Neural cell (in vitro differentiated cells): ENCODE measurements at regions not wholly inside any gene's neighbourhood (a gene's known extent, or its start where the extent isn't known, plus 50 kb on each side); places are given as distances from the start of the nearest gene placed in this dataset.
"Not testable (repeated sequence)": the region's sequence is repeated elsewhere in the genome, so short reads cannot be mapped to it uniquely, and the experiment has no call there.

ENCODE experiments used
- H2AFZ ChIP-seq: fragments of 200-600, 300-800 bp; sonication (generic), shearing (Covaris generic); 2 replicates; pipeline ENCODE4 v1.6.0; 2014; ENCODE audit warnings: low read depth, mild to moderate bottlenecking, antibody characterized with exemption, low read length, moderate library complexity
- H3F3A ChIP-seq: fragments of 200-600 bp; shearing (Covaris generic); 2 replicates; pipeline ENCODE4 v1.6.1; 2016; ENCODE audit warnings: mild to moderate bottlenecking, moderate library complexity, mixed read lengths, antibody characterized with exemption, low read length; ENCODE audit not compliant: insufficient read depth, poor library complexity, severe bottlenecking
- H3K27ac ChIP-seq: fragments of 200-600, 300-800 bp; sonication (generic), shearing (Covaris generic); 2 replicates; pipeline ENCODE4 v1.5.1; 2014; ENCODE audit warnings: mild to moderate bottlenecking, low read length, moderate library complexity
- H3K27me3 ChIP-seq: fragments of 300-800, 200-600 bp; sonication (generic), shearing (Covaris generic); 2 replicates; pipeline ENCODE4 v1.6.0; 2014; ENCODE audit warnings: mild to moderate bottlenecking, low read depth, low read length, moderate library complexity; ENCODE audit not compliant: insufficient read depth
- H3K36me3 ChIP-seq: fragments of 300-800, 200-600 bp; sonication (generic), shearing (Covaris generic); 2 replicates; pipeline ENCODE4 v1.5.1; 2014; ENCODE audit warnings: mild to moderate bottlenecking, antibody characterized with exemption, low read length, moderate library complexity; ENCODE audit not compliant: insufficient read depth
- H3K4me2 ChIP-seq: fragments of 300-800, 200-600 bp; sonication (generic), shearing (Covaris generic); 2 replicates; pipeline ENCODE4 v1.6.0; 2014; ENCODE audit warnings: mild to moderate bottlenecking, low read length
- H3K4me3 ChIP-seq: fragments of 300-800, 200-600 bp; sonication (generic), shearing (Covaris generic); 2 replicates; pipeline ENCODE4 v1.5.1; 2014; ENCODE audit warnings: mild to moderate bottlenecking, low read length, moderate library complexity
- H3K79me2 ChIP-seq: fragments of 200-600 bp; shearing (Covaris generic); replicated peaks from 2 replicates; pipeline ENCODE4 v1.6.0; 2014; ENCODE audit warnings: mild to moderate bottlenecking, low read length, moderate library complexity; ENCODE audit not compliant: insufficient read depth
- H3K9ac ChIP-seq: fragments of 300-800, 200-600 bp; sonication (generic), shearing (Covaris generic); 2 replicates; pipeline ENCODE4 v1.6.1; 2016; ENCODE audit warnings: mild to moderate bottlenecking, low read length, mixed read lengths
- H3K9me2 ChIP-seq: fragments of 200-600 bp; shearing (Covaris generic); 2 replicates; pipeline ENCODE4 v1.6.1; 2016; ENCODE audit warnings: mild to moderate bottlenecking, low read length, mixed read lengths; ENCODE audit not compliant: insufficient read depth
- H3K9me3 ChIP-seq: fragments of 200-600, 300-800 bp; sonication (generic), shearing (Covaris generic); 2 replicates; pipeline ENCODE4 v1.6.1; 2016; ENCODE audit warnings: mild to moderate bottlenecking, mixed run types, low read length, moderate library complexity, mixed read lengths
- H4K20me1 ChIP-seq: fragments of 200-600 bp; shearing (Covaris generic); 2 replicates; pipeline ENCODE4 v1.6.1; 2016; ENCODE audit warnings: mild to moderate bottlenecking, mixed run types; ENCODE audit not compliant: insufficient read depth
- EP300 ChIP-seq: fragments of 450-650 bp; conservative IDR thresholded peaks from 2 replicates; pipeline ENCODE4 v1.6.1; 2014; ENCODE audit warnings: antibody characterized with exemption, mild to moderate bottlenecking, moderate library complexity; ENCODE audit not compliant: poor library complexity, severe bottlenecking
- EZH2 ChIP-seq: fragments of 200-600, 300-800 bp; shearing (Covaris generic), sonication (generic); IDR thresholded peaks from 2 replicates; pipeline ENCODE4 v1.6.1; 2014; ENCODE audit warnings: antibody characterized with exemption, low read length, borderline replicate concordance, mild to moderate bottlenecking; ENCODE audit not compliant: insufficient read depth, poor library complexity, severe bottlenecking
- MXI1 ChIP-seq: fragments of 450-650 bp; conservative IDR thresholded peaks from 2 replicates; pipeline ENCODE4 v1.6.1; 2014; ENCODE audit warnings: antibody characterized with exemption, mild to moderate bottlenecking; ENCODE audit not compliant: poor library complexity, severe bottlenecking
- POLR2AphosphoS5 ChIP-seq: IDR thresholded peaks from 2 replicates; pipeline ENCODE4 v1.6.1; 2012
- RAD21 ChIP-seq: fragments of 450-650 bp; conservative IDR thresholded peaks from 2 replicates; pipeline ENCODE4 v1.6.1; 2014; ENCODE audit warnings: antibody characterized with exemption, mild to moderate bottlenecking, moderate library complexity
- REST ChIP-seq: IDR thresholded peaks from 2 replicates; pipeline ENCODE4 v1.6.1; 2012; ENCODE audit warnings: borderline replicate concordance
- SMC3 ChIP-seq: fragments of 450-650 bp; conservative IDR thresholded peaks from 2 replicates; pipeline ENCODE4 v1.6.1; 2014; ENCODE audit warnings: antibody characterized with exemption, mild to moderate bottlenecking, moderate library complexity; ENCODE audit not compliant: poor library complexity
- TAF1 ChIP-seq: IDR thresholded peaks from 2 replicates; pipeline ENCODE4 v1.6.1; 2012; ENCODE audit warnings: low read depth
- TF ChIP-seq, protein P1 (sequence below): fragments of 450-650 bp; IDR thresholded peaks from 2 replicates; pipeline ENCODE4 v1.5.1; 2014; ENCODE audit warnings: antibody characterized with exemption, mild to moderate bottlenecking, moderate library complexity; ENCODE audit not compliant: poor library complexity, severe bottlenecking

- Histone ChIP-seq H3K9me2 (no peaks in the 10 kb centered on the region), H4K20me1 (no peaks in the 10 kb centered on the region), H2AFZ (no peak overlapping the region), H3F3A (no peaks in the 10 kb centered on the region), H3K79me2 (no peaks in the 10 kb centered on the region), H3K9me3 (no peaks in the 10 kb centered on the region), H3K9ac (no peak overlapping the region), H3K4me3 (no peak overlapping the region), H3K36me3 (no peaks in the 10 kb centered on the region), H3K27me3 (no peaks in the 10 kb centered on the region), H3K27ac (no peak overlapping the region), H3K4me2 (no peak overlapping the region)
- TF ChIP-seq RAD21 (no peak), EP300 (no peak), EZH2 (no peak)
These were observed 225.6 kb upstream of the MMS22L start for GRCh38 chr6:97508646-97509045.

- not testable (repeated sequence) for H3K4me3 ChIP-seq, H3K36me3 ChIP-seq, H4K20me1 ChIP-seq, H3K27ac ChIP-seq, H3K9me3 ChIP-seq, H3K79me2 ChIP-seq, H3K9me2 ChIP-seq, H3K27me3 ChIP-seq, H3F3A ChIP-seq, H3K9ac ChIP-seq, H3K4me2 ChIP-seq, H2AFZ ChIP-seq
These were observed 230.2 kb upstream of the MMS22L start for GRCh38 chr6:97513260-97513659.

- H4K20me1 ChIP-seq, result no peaks in the 10 kb centered on the region
- H3F3A ChIP-seq, result no peaks in the 10 kb centered on the region
- H3K27me3 ChIP-seq, result no peaks in the 10 kb centered on the region
- TF ChIP-seq POLR2AphosphoS5 (no peak), REST (no peak), EP300 (peak; percentile 17)
- peak overlapping the region; percentile 55 for H3K27ac ChIP-seq
- no peaks in the 10 kb centered on the region for H3K36me3 ChIP-seq
- no peak overlapping the region for H2AFZ ChIP-seq
- no peaks in the 10 kb centered on the region for H3K79me2 ChIP-seq
- peak overlapping the region; percentile 39 for H3K4me3 ChIP-seq
- H3K4me2 ChIP-seq, result peak overlapping the region; percentile 46
- H3K9me2 ChIP-seq, result no peaks in the 10 kb centered on the region
- H3K9me3 ChIP-seq, result no peaks in the 10 kb centered on the region
- no peak overlapping the region for H3K9ac ChIP-seq
These were observed 241.8 kb upstream of the MMS22L start for GRCh38 chr6:97524811-97525210.

DNA sequence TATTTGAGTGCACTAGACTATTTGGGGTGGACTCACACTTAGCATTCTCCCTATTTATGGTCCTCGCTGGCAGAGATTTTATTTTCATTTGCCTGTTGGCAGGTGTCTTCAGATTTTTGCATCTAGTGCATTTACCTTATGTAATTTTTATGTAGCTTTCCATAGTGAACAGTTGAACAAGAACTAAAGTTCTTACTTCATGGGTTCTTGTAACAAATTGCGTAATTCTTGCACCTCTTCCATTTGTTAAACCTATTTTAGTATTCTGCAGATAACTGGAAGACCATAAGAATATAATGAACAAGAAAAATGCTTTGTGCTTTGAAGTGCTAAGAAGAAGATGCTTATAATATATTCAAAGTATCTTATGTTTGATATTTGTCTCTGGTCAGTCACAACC lies 252.8 kb upstream of the MMS22L start:
- no peak overlapping the region for H2AFZ ChIP-seq
- H3K9ac ChIP-seq, result no peak overlapping the region
- H3F3A ChIP-seq, result no peaks in the 10 kb centered on the region
- H3K4me2 ChIP-seq, result no peak overlapping the region
- no peaks in the 10 kb centered on the region for H3K9me2 ChIP-seq
- no peaks in the 10 kb centered on the region for H3K27me3 ChIP-seq
- no peak overlapping the region for H3K27ac ChIP-seq
- H3K4me3 ChIP-seq, result no peak overlapping the region
- TF ChIP-seq MXI1 (no peak), SMC3 (no peak), REST (no peak), EP300 (no peak), TAF1 (no peak), RAD21 (no peak), POLR2AphosphoS5 (no peak), EZH2 (no peak)
- TF ChIP-seq, protein P1, sequence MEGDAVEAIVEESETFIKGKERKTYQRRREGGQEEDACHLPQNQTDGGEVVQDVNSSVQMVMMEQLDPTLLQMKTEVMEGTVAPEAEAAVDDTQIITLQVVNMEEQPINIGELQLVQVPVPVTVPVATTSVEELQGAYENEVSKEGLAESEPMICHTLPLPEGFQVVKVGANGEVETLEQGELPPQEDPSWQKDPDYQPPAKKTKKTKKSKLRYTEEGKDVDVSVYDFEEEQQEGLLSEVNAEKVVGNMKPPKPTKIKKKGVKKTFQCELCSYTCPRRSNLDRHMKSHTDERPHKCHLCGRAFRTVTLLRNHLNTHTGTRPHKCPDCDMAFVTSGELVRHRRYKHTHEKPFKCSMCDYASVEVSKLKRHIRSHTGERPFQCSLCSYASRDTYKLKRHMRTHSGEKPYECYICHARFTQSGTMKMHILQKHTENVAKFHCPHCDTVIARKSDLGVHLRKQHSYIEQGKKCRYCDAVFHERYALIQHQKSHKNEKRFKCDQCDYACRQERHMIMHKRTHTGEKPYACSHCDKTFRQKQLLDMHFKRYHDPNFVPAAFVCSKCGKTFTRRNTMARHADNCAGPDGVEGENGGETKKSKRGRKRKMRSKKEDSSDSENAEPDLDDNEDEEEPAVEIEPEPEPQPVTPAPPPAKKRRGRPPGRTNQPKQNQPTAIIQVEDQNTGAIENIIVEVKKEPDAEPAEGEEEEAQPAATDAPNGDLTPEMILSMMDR, result no peak
- no peaks in the 10 kb centered on the region for H3K36me3 ChIP-seq
- H4K20me1 ChIP-seq, result no peaks in the 10 kb centered on the region
- H3K9me3 ChIP-seq, result no peaks in the 10 kb centered on the region
- H3K79me2 ChIP-seq, result no peaks in the 10 kb centered on the region
